GM18526 (cell line): ENCODE measurements at regions not wholly inside any gene's neighbourhood (a gene's known extent, or its start where the extent isn't known, plus 50 kb on each side); places are given as distances from the start of the nearest gene placed in this dataset.

ENCODE experiments used
- POLR2A ChIP-seq: IDR thresholded peaks from 3 replicates; pipeline ENCODE4 v1.6.1; 2011; ENCODE audit not compliant: insufficient read length; ENCODE audit errors: extremely low read depth

DNA sequence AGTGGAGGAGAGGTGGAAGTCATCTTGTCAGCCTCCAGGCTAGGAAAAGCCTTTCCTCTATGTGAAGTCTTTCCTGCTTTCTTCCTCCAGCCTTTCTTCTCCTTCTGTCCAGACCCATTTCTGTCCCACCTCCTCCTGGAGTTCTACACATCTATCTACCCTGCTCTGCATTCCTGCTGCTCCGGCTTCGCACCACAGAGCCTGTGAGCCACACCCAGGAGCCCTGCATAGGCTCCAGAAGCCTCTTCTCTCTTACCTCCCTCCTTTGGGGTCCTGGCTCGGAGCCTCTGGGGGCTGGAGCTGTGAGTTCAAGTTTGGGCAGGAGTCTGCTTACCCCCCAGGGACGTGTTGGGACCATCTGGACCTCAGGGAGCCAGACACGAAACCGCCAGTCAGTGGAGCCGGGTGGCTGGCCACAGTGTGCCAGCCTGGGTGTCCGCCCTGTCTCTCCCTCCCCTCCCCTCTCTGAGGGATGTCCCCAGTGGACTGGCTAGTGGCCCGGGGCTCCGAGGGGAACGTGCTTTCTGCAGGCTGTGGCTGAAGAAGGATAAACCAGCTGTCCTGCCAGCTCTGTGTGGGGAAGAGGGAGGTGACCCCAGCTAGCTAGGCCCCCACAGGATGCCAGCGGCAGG is 99.2 kb downstream of the VEGFA start:
- TF ChIP-seq POLR2A: no peak

DNA sequence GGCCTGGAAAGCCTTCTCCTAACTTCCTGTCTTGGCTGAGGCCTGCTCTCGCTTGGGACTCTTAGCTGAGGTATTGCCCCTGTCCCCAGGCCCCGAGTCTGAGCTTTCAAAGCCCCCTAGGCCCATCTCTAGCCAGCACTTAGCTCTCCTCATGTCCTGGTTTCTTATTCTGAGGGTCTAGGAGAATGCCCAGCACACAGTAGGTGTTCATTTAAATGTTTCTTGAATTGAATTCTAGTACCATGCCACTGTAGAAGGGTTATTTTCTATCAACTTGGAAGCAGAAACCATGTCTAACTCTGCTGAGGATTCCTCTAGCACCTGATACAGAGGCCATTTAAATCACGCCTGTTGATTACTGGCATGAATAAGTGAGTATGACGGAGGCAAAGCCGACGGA is 98.5 kb downstream of the VEGFA start:
- no peak for TF ChIP-seq POLR2A

DNA sequence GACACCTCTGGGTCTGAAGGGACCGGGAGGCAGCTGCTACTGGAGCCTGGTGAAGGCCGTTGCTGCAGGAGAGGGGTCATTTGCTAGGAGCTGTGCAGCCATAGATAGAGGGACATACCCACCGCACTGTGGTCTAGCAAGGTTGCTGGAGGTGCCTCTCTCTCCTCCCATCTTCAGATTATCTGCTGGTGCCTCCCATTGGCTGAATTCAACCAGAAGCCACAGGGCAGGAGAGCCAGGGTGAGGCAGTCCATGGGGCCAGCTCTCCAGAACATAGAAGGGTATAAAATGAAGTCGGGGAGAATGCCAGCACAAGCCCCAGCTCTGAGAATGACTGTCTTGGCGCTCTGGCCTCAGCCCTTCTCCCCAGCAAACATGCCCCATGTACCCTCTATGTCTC is 98.0 kb downstream of the VEGFA start:
- no peak for TF ChIP-seq POLR2A

DNA sequence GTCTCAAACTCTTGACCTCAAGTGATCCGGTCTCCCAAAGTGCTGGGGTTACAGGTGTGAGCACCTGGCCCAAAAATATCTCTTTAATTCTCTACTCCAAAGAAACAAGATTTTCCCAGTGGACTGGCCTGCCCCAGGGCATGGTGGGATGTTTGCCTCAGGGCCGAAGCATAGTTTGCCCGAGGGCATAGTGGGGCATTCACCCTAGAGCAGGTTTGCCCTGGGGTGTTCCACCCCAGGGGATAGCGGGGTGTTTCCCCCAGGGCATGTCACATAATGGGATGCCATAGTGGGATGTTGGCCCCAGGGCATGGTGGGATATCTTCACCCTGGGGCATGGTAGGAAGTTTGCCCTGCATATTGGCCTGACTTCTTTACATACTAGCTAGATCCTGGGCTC is 97.2 kb downstream of the VEGFA start:
- no peak for TF ChIP-seq POLR2A

DNA sequence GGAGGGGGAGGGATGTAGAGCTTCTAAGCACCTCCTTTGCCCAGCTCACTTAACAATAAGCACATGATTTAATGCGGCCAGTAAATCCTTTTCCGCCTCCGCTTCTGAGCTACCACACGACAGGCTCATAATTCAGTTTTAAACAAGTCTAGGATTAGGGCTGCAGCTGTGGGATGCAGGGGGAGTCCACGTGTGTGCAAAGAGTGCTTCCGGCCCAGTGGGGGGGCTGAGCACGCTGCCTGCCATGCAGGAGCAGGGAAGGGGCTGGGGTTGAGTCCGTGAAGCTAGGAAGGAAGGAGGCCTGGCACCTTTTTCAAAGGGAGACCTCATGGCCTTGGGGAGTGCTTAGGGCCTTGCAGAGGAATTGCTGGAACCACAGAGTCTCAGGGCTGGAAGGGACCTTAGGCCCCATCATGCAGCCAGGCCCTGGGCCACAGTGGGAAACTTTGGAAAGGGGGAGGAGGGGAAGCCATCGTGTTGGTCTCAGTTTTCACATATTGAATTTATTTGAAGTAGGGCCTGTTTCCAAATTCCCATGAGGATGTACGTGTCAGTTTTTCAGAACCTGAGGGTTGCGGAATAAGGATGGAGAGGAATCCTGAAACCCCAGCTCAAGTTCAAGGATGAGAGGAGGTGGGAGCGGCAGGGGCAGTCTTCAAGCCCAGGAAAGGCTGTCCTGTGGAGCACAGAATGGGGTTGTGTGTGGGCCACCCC is 96.1 kb downstream of the VEGFA start:
- no peak for TF ChIP-seq POLR2A

DNA sequence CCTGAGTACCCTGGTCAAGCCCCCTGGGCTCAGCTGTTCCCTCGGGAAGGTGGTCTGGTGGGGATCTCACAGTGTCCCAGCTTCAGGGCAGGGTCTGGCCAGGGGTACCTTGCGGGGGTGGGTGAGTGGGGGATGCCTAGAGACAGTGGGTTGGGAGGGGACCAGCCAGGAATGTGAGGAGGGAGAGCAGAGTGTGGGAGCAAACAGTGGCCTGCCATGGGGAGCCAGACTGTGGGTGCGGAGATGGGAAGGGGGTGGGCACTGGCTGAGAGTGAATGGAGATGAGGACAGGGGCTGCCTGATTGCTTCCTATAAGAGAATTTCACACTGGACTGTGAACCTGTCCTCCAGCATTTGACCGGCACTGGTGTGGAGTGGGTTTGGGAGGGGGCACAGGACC is 95.1 kb downstream of the VEGFA start:
- no peak for TF ChIP-seq POLR2A

DNA sequence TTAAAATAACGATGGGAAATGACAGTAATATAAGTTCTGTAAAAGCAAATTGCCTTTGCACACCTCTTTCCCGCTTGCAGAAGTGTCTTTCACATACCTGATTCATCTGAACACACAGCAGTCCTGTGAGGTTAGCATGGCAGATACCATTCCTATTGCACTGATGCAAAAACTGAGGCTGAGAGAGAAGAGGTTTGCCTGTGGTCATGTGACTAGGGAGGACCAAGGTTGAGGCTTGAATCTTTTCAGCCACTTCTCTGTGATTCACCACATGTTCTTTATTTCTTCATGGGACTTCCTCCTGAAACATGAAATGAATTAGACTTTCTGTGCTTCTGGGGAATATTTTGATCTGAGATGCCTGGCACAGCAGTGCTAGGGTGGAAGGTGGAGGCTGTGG is 92.9 kb downstream of the VEGFA start:
- TF ChIP-seq POLR2A: no peak

DNA sequence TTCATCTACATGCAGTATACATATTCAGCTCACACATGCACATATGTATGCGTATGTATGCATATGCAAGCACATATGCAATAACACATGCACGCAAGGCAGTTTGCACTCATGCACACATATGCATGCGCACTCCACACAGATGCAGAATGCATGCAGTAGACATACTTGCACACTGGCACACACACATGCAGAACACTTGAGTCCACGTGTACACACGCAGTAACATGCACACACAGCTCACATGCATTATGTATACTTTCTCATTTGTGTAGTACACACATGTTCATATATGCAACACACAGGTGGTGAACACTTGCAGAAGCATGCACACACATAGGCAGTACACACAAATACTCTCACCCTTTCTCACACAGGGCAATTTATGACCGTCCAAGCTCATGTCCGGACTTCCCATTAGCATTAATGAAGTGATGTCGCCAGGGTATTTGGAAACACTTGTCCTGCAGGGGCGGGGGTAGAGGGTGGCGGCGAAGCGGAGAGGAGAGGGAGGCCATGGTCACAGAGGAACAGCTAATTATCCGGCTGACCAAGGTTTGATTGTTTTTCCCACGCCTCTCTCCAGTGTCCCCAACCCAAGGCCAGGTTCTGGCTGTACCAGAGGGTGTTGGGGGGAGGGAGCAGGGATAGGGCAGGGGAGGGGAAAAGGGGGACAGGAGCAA is 91.3 kb downstream of the VEGFA start:
- no peak for TF ChIP-seq POLR2A

DNA sequence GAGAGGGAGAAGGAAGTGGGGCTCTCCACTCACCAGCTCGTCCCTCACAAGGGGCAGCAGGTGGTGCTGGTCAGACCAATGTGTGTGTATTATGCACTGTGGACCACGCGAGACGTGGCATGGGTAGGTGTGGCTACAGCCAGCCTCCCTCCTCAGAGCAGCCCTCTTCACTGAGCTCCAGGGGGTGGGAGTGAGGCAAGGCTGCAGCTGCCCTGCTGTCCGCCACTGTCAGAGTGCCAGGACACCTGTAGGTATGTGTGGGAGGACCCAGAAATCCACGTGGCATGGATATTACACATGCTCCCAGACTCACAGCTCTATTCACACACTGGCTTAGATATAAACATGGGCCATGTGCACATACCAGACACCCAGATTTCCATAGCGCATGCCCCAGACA is 90.3 kb downstream of the VEGFA start:
- no peak for TF ChIP-seq POLR2A

DNA sequence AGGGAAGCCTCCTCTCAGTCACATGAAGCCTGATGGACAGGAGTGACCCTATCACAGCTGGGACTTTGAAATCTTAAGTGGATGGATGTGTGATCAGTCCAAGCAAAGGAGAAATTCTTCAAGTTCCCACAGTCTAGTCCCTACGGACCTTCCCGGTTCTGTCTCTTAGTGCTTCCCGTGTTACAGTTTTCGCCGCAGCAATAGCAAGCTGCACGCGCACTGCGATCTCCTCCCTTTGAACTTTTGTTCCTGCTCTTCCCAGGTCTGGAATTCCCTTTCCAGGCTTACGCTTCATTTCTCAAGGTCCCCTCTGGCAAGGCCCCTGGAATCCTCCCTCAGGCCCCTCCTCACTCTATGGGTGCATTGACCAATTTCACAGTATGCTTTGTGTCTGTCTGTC is 89.2 kb downstream of the VEGFA start:
- no peak for TF ChIP-seq POLR2A

DNA sequence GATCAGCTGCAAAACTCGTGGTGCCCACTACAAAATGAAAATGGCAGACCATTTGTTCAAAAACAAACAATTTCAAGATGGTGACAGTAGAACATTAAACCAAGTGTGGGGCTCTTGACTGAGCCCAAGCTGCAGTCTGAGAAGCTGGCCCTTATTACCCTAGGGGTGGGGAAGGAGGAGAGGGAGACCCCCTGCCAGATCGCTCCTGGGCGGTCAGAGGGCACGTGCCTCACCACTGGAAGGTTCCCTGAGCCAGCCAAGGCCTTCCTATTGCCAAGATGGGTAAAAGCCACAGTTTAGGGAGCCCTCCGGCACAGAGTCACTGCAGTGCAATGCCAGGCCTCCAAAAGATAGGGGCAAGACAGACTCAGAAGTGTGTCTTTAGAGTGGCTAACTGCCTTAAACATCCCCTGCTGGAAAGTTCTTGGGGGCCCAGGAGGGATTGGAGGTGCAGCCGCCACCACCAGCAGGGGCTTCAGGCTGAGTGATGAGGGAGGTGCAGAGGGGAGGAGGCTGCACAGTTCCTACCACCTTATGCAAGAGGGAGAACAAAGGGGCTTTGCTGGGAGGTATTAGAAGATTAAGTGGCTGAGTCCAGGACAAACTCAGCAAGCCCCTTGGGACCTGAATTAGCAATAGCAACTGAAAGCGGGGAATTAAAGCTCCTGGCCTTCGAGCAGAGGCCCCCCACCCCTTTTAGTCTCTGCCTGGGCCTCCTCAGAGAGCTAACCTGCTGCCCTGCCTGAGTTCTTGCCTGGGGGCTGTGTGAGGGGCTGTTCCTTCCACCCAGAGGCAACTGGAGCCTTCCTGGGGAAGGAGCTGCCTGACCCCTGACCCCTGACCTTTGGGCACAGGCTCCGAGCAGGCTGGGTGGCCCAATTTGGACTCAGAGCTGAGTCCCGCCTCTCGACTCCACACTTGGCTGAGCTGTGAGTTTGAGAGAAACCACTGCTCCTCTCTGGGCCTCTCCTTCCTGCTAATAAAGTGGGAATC is 88.4 kb downstream of the VEGFA start:
- TF ChIP-seq POLR2A: no peak

DNA sequence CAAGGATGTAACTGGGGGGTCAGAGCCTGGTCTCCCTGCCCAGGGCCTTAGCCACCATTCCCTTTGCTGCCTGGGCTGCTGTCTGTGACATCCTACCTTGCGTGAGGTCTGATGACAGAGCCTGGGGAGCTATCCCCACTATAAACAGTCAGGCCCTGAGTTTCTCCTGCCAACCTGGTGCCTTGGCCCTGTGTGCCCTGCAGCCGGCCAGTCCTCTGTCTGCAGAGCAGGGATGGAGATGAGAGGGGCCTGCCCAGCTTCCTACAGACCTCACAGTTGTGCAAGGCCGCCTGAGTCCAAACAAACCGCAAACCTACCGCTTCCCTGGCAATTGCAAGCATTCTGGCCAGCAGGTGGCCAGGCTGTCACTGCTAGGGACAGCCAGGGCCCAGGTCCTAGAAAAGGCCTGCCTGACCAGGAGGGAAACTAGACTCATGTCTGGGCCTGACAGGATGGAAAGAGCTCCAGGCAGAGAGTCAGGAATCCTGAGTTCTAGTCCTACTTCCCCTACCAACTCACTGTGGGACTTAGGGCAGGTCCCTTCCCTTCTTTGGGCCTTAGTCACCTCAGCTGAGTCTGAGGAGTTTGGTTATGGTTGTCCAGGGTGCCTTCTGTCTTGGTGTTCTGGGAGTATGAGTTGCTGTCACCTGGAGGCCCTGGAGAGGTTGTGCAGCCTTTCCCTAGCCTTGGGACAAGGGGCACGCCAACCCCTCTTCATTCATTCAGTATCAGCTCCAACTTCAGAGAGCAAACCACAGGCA is 86.2 kb downstream of the VEGFA start:
- no peak for TF ChIP-seq POLR2A

DNA sequence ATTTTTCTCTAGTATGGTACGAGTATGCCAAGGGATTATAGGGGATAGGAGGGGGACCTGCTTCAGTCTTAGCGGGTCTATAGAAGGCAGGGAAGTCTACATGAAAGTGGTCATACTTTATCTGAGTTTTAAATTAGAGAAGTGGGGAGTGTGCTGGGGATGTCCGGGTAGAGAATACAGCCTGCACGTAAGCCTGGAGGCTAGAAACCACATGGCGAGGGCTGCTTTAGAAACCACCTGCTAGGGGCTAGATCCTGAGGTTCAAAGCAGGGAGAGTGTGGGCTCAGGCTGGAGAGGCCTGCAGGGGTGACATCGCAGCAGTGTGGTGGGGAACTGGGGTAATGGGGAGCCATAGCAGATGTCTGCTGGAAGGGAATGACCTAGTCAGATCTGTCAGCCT is 85.2 kb downstream of the VEGFA start:
- no peak for TF ChIP-seq POLR2A

DNA sequence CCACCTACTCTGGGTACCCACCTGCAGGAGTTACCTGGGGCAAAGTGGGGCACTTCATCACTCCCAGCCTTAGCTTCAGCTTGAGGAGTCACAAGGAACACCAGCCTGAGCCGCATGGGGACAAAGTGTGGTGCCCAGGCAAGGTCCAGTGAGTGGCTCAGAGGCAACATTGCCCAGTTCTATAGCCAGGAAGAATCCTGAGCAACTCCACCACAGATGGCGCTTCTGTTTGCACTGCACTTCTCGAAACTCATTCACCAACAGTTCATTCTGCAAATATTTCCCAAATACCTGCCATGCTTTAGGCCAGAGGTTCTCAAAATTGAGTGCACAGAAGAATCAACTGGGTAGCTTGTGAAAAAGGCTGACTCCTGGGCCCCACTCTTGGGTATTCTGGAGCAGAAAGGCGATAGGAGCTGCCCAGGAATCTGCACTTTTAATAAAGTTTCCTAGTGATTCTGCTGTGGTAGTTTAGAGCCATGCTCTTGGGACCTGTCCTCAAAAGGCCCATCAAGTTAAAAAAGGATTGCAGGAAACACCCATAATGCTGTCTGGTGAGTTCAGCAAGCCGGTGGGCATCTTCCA is 83.1 kb downstream of the VEGFA start:
- TF ChIP-seq POLR2A: no peak
